AG04450 (cell line): ENCODE measurements at regions not wholly inside any gene's neighbourhood (a gene's known extent, or its start where the extent isn't known, plus 50 kb on each side); places are given as distances from the start of the nearest gene placed in this dataset.

Source experiments
- CTCF ChIA-PET: fragments of 300-600, 350-600 bp; formaldehyde crosslinking; extraction: SDS; loops from one replicate; lab custom pipeline; 2022; ENCODE audit warnings: antibody characterized with exemption, inconsistent platforms; lab: Charles Lee
- POLR2A ChIA-PET: fragments of 350-600 bp; formaldehyde crosslinking; extraction: SDS; loops from one replicate; lab custom pipeline; 2021; ENCODE audit warnings: antibody characterized with exemption, inconsistent platforms; lab: Yijun Ruan, JAX
- DNase-seq: peaks from one replicate; pipeline ENCODE4 v3.0.0-alpha.2; 2011; ENCODE audit warnings: low read depth, low spot score
- H3K27ac ChIP-seq: one replicate; pipeline ENCODE4 v1.5.1; 2012; ENCODE audit warnings: low read depth, low read length, control low read depth
- H3K27me3 ChIP-seq: one replicate; pipeline ENCODE4 v1.6.0; 2012; ENCODE audit warnings: low read length; ENCODE audit not compliant: control insufficient read depth, insufficient read depth
- H3K4me3 ChIP-seq: 2 replicates; pipeline ENCODE4 v1.5.1; 2011; ENCODE audit warnings: mild to moderate bottlenecking, low read depth, low read length, control low read depth
- H3K9me3 ChIP-seq: 2 replicates; pipeline ENCODE4 v1.5.1; 2012; ENCODE audit warnings: low read length; ENCODE audit not compliant: control insufficient read depth, insufficient read depth
- TF ChIP-seq, protein P1 (sequence below): IDR thresholded peaks from 2 replicates; pipeline ENCODE4 v1.5.1; 2011; ENCODE audit warnings: low read depth, low read length, control low read depth, inconsistent platforms

DNA sequence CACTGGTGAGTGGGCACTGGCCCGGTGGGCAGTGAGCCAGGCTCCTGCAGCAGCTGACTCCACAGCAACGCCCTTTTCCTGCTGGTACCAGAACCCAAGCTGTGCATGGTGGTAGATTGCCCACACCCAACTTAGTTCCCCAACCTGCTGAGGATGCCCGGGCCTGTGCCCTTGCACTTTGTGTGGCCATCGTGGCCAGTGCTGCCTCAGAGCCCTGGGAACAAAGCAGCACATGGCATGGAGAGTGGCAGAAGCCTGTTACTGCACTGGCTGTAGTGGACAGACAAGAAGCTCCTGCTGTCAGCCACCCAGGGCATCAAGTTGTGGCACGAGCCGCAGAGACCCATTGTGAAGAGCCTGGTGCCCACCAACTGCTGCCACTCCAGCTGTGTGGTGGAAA, 612.9 kb downstream of the DNAH5 start:
- DNase-seq: no peak
- Histone ChIP-seq H3K27ac (no peak overlapping the region), H3K4me3 (no peak overlapping the region), H3K9me3 (peaks cover 8% of the 10 kb centered on the region), H3K27me3 (no peaks in the 10 kb centered on the region)
- ChIA-PET POLR2A (no interaction called here), CTCF (no interaction called here)
- TF ChIP-seq, protein P1, sequence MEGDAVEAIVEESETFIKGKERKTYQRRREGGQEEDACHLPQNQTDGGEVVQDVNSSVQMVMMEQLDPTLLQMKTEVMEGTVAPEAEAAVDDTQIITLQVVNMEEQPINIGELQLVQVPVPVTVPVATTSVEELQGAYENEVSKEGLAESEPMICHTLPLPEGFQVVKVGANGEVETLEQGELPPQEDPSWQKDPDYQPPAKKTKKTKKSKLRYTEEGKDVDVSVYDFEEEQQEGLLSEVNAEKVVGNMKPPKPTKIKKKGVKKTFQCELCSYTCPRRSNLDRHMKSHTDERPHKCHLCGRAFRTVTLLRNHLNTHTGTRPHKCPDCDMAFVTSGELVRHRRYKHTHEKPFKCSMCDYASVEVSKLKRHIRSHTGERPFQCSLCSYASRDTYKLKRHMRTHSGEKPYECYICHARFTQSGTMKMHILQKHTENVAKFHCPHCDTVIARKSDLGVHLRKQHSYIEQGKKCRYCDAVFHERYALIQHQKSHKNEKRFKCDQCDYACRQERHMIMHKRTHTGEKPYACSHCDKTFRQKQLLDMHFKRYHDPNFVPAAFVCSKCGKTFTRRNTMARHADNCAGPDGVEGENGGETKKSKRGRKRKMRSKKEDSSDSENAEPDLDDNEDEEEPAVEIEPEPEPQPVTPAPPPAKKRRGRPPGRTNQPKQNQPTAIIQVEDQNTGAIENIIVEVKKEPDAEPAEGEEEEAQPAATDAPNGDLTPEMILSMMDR: no peak

DNA sequence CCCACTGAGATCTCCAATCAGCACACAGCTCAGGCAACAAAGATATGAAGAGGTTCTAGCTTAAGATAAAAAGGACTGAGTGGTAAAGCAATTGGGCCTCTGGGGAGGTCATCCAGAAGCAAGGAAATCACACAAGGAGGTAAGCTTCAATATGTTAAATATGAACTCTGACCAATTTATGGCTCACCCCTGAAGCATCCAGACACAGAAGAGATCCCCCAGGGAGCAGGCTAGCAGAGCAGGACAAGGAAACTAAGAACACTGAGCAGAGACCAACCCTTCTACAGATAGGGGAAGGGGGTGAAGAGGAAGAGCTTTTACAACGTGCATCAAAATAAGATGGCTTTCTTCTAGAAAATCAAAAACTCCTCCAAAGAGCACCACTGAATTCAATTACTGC, 616.2 kb downstream of the DNAH5 start:
- CTCF ChIA-PET: no interaction called here
- peaks cover 8% of the 10 kb centered on the region for H3K9me3 ChIP-seq
- POLR2A ChIA-PET: no interaction called here
- no peaks in the 10 kb centered on the region for H3K27me3 ChIP-seq
- DNase-seq: no peak
- no peak overlapping the region for H3K27ac ChIP-seq
- TF ChIP-seq, protein P1: no peak
- no peak overlapping the region for H3K4me3 ChIP-seq

DNA sequence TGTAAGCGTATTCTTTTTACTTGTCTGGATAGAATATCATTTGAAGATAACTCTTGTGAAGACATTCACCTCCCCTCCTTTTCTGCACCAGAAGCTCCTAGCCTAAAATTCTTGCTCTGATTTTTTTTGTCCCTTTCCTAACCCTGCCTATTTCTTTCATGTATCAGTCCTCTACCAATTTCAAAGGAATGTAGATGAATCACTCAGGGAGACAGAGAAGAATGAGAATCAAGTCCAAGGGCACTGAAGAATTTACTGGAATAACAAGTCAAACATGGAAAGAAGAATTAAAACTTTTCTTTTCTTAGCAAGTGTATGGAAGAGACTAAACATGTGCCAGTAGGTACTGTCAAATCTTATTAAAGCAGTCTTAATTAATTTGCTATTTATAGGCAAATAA, 618.7 kb downstream of the DNAH5 start:
- ChIA-PET CTCF (no interaction called here), POLR2A (no interaction called here)
- Histone ChIP-seq H3K9me3 (no peaks in the 10 kb centered on the region), H3K27ac (no peak overlapping the region), H3K27me3 (no peaks in the 10 kb centered on the region), H3K4me3 (no peak overlapping the region)
- TF ChIP-seq, protein P1: no peak
- no peak for DNase-seq

DNA sequence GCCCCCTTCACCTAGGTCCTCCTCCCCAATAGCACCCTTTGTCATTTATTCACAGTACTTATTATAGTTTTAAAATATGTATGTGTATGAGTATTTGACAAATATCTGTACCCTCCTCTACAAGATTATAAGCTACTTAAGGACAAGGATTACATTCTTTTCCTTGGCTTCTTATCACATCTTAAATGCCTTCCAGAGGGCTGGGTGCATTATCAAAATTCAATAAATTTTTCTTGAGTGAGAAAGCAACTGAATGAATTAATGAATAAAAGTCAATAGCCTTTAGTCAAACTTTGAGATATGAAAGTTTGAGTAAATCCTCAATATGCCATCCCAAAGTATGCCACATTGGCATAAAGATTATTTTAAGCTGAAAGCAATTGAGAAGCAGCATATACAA, 621.7 kb downstream of the DNAH5 start:
- CTCF ChIA-PET: no interaction called here
- no peaks in the 10 kb centered on the region for H3K9me3 ChIP-seq
- POLR2A ChIA-PET: no interaction called here
- no peak for DNase-seq
- no peak overlapping the region for H3K4me3 ChIP-seq
- no peaks in the 10 kb centered on the region for H3K27me3 ChIP-seq
- no peak overlapping the region for H3K27ac ChIP-seq
- TF ChIP-seq, protein P1: no peak

DNA sequence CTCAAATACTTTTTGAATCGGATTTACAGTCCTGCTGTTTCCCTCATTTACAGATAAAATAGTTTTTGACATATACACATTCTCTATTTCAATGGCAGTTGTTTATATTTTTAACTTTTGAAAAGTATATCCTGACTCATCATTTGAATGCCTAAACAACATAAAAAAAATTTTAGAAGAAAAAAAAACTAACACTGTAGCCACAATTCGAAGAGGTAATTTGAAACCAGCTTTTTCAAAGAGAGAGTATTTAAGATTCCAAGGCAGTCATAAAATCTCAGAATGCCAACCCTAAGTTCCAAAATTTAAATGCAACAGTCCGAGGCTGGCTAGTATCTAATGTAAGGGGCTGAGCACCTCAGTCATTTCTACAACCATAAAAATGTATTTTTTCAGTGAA, 626.8 kb downstream of the DNAH5 start:
- Histone ChIP-seq H3K27ac (no peak overlapping the region), H3K9me3 (no peaks in the 10 kb centered on the region), H3K4me3 (no peak overlapping the region), H3K27me3 (no peaks in the 10 kb centered on the region)
- TF ChIP-seq, protein P1: no peak
- ChIA-PET CTCF (no interaction called here), POLR2A (no interaction called here)
- DNase-seq: no peak
